Activated T-cell treated with anti-CD3 and anti-CD28 coated beads for 4 hours (primary cell): ENCODE measurements at regions not wholly inside any gene's neighbourhood (a gene's known extent, or its start where the extent isn't known, plus 50 kb on each side); places are given as distances from the start of the nearest gene placed in this dataset.

Source experiments
- DNase-seq: peaks from one replicate; pipeline ENCODE4 v3.0.0-alpha.2; 2020

DNA sequence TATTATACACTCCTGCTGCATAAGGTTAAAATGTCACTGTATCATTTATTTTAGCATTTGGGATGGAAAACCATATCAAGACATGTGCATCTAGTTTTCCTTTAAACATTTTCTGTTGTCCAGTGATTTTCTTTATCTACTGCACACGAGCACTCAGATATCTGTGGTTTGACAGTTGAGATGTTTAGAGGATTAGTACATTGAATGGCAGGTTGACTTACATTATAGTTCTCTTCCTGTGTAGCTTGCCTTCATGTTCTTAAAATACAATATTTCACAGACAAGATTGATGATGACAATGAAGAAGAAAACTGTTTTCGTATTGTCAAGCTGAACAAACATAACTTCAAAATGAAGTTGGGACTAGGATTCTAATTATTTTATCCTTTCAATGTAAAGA, 2378.4 kb upstream of the WWC1 start:
- no peak for DNase-seq

DNA sequence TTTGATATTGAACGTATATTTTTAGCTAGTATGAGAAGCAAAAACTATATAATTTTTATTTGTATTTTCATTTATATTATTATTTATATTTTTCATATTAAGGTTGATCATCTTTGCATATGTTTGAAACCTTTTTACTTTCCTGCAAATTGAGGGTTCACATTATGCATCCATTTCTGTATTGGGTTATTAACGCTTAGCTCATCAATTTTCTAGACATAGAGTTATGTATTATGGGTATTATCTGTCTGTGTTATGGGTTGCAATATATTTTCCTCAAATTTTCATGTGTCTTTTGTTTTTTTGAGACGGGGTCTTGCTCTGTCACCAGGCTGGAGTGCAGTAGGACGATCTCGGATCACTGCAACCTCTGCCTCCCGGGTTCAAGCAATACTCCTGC, 2377.0 kb upstream of the WWC1 start:
- no peak for DNase-seq

DNA sequence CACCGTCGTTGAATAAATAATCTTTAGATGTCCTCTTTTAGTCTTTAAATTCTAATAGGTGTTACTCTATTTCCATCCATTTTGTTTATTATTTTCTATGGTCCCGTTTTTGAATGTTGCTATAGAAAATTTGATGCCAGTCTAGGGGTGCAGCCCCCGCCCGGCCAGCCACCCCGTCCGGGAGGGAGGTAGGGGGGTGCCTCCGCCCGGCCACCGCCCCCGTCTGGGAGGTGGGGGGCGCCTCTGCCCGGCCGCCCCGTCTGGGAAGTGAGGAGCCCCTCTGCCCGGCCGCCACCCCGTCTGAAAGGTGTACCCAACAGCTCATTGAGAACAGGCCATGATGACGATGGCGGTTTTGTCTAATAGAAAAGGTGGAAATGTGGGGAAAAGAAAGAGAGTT, 2372.2 kb upstream of the WWC1 start:
- DNase-seq, result no peak

DNA sequence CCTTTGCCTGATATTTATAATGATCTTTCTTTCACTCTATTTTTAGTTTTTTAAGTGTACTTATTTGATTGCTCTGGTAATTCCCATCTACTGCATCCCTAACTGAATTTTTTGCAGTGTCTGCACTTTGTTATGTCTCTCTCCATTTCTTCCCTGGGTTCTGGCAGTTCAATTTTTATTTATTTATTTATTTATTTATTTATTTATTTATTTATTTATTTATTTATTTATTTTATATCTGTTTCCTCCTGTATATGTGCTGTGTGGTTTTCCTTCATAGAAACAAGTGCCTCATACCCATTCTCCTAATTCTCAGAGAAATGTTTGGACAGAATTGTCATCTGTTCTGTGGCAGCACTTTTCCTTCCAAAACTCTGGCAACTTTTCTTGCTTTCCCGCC, 2370.8 kb upstream of the WWC1 start:
- no peak for DNase-seq

DNA sequence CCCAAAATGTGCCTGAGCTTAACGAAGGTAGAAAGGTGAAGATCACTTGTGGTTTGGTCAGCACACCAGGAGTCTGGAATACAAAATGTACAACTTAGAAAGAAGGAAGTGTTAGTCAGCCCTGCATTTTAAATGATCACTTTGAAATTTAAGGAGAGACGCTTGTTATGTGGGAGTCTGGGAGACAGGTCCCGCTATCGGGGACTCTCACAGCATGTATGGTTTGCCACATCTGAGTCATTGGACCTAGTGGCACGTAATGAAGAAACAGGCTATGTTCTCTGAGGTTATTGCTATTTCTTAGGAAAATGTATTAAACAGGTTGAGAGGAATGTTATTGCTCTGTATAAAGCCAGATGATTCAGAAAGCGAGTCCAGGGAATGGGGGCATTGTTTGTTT, 2362.5 kb upstream of the WWC1 start:
- no peak for DNase-seq

DNA sequence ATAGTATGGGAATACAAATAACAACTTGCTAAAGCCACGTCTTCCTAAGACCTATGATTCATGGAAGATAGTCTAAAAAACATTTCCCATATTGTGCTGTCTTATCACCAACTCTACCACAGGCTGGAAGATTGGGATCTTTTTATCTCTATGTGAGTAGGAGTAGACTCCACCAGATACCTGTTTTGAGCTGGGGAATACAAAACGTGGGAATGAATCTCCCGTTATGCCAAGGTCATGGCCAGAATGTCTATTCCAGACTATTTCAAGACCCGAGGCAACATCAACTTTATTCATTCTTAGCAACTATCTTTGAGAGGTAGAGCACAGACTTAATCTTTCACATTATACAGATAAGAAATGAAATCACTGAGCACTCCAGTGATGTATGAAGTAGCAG, 2350.9 kb upstream of the WWC1 start:
- no peak for DNase-seq

DNA sequence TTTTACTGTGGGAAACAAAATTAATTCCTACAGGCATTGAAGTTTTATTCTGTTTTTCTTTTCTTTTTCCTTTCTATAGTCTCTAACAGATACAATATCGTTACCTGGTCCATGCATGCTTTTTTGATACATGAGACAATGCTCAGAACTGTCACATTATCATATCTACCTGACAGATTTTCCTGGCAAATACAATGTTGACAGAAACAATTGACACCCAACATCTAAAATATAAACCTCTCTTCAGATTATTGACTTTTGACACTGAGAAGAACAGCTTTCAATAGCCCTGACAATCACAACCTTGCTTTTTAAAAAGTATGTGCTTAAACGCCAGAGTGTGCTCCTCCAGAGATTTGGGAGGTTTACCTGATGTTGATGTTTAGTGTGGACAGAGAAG, 2334.6 kb upstream of the WWC1 start:
- no peak for DNase-seq

DNA sequence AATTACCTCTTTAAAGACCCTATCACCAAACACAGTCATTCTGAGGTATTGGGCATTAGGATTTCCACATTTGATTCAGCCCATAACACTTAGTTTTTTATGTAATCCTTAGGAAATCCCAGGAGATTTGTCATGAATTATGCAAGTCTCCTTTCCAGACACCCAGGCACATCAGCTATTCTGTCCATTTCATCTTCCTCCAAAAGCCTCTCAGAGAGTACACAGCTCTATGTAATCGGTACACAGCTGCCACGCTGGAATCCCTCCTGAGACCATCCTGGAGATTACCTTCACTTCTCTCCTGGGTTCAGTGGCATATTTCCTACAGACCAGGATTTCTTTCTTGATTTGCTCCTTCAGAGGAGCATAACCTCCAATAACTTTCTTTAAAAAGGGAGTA, 2309.8 kb upstream of the WWC1 start:
- no peak for DNase-seq

DNA sequence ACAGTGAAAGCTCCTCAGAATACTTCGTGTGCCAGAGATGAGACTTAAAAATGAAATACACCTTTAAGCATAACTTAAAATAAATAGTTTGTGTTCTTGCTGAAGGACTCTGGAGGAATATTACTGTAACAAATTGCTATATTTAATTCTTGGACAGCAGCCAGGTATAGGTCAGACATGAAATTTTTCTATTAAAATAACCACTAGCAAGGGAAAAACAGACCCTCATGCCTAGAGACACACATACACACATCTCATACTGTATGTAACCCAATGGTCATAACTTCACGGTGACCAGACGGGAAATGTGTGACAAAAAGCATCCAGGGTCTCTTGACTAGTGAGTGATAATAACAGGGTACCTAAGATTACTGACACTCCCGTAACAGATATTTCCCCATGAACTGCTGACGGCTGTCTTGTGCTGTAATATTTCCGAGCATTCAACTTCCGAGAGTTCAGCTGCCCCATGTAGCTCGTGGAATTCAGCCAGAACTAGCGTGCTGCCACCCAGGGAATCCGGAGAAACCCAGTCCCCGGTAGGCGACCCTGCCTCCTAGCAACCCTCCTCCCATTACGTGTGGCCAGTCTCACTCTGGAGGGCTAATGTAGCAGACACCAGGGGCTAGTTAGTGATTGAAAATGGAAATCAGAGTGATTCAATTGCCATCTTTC, 2295.1 kb upstream of the WWC1 start:
- DNase-seq, result no peak

DNA sequence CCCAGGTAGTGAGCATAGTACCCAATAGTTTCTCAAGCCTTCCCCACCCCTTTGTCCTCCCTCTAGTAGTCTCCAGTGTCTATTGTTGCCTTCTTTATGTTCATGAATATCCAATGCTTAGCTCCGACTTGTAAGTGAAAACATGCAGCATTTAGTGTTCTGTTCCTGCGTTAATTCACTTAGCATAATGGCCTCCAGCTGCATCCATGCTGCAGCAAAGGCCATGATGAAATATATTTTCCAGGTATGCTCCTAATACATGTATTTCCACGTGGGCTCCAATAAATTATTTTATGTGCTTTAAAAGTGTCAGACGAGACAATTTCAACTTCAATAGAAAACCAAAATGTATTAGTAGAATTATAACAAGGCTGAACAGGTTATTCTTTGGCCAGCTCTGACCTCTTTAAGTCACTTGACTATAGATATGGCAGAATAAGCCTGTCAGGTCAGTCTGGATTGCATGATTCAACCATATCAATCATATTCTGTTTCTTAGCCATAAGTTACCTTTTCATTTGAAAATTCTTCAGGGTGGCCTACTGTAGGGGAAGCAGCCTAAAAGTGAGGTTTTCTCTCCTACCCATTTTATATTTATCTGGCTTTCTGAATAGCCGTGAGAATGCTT, 2291.6 kb upstream of the WWC1 start:
- no peak for DNase-seq

DNA sequence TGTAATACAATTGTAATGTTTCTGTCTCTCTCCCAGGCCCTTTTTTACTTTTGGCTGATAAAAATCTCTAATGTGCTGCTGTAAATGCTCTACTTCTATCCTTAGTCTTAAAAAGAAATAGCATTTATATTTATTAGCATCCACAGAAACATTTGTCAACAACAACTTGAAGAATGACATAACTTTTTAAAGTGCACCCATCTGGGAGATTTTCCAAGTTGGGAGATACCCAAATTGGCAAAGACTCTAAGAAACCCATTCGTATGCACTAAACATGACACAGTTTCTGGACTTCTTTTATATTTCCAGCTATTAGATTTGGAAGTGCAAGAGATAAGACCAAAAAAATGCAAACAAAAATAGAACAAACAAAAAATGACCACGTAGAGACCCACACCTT, 2287.4 kb upstream of the WWC1 start:
- no peak for DNase-seq

DNA sequence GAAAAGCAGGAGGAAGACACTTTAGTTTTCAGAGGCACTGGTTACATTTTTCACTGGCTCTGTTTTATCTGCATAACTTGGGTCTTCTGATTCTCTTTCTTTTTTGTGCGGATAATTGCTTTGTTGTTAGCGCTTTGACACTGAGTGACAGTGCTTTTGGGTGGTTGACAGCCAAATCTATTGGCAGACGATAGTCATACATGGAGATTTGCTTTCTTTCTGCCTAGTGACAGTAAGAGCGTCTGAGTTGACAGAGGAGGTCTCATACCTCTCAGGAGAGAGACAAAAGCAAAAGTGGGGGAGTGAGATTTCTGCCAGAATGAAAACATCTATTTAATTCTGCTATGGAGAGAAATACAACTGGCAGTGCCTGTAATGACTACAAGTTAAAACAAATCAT, 2278.0 kb upstream of the WWC1 start:
- no peak for DNase-seq

DNA sequence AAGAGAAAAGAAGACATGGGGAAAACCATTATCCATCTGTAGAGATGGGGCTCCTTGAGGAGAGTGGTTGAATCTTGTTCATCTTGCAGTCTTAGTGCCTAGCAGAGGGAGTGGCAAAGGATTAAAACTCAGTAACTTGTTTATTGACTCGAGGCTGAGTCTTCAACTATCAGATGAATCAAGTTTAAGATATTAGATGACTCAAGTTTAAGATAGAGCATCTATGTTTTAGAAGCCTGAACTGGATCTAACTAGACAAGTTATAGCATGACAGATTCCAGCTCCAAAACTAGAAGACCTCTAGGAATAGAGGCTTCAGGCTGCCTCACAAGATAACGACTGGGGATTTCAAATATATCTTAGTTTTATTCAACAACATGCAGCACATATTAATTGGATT, 2277.2 kb upstream of the WWC1 start:
- no peak for DNase-seq

DNA sequence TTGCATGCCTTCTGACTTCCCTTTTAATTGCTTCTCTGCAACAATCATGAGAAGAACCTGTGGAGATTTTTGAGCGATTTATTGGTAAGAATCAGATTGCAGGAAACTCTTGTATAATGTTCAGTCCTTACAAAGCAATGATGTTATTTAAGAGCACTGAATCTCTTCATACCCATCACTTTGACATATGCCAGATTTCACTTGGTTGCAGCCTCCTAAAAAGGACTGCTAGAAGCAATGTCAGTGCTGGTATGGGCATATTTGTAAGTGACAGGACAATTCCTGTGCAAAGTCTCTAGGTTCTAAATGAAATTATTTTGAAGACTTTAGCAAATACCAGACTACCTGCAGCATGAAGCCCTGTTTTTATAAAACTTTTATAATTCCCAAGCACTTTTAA, 2272.7 kb upstream of the WWC1 start:
- DNase-seq, result no peak

DNA sequence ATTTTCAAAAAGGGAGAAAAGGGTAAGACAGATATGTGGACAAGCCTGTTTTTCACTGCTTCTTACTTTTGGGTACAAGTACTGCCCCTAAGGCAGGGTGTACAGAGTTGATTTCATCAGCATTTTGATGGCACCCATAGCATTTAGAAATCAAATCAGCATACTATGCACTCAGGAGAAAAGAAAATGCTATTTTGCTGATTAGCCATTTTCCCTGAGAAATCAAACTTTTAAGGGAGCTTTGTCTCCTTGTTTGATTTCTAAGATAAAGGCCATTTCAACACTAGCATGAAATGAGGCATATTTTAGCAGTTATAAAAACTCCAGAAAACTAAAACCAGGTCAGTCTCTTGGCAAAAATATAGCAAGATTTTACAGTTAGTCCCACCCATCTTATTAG, 2269.4 kb upstream of the WWC1 start:
- no peak for DNase-seq

DNA sequence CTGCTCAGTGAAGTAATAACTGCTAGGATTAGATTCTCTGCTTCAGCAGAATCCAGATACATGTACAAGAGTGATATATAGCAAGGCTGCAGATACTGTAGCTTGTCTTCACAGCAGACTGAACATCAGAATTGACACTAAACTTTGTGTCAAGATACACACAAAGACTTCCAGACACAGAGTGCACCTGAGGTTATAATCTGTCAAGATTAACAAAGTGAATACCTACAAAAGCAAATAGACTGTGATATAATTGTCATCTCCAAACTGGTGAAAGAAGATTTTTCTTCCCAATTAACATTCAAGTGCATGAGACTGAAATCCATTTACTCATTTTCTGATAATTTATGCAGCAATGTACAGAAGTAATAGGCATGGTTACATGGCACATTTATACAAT, 2266.5 kb upstream of the WWC1 start:
- no peak for DNase-seq

DNA sequence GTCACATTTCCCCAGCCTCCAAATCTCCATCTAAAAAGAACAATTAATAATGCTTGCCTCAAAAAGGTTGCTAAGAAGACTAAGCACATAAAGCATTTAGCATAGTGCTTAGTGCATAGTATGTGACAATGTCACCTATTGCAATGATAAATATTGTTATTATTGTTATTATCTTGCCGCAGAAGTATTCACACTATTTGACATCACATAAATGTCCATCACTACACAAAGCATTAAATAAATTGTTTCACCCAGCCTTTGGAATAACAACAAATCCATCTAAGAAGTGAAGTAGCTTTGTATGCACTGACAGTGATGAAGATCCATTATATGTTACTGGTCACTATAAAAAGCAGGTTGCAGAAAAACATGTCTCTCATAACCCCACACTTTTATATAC, 2263.9 kb upstream of the WWC1 start:
- no peak for DNase-seq

DNA sequence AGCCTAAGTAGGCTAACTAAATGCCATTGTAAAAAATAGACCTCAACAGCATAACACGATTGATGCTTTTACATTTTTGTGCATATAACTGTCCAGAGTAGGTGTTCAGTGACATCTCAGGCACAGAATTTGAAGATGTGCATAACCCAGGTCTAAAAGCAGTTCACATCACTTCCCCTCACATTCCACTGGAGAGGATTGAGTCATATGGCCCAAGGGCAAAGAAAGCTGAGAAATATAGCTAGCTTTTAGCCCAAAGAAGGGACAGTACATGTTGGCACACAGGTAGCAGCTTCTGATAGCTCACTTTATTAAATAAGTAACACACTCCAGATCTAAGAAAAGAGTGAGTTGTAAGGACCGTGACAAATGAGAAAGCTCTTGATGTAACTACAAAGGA, 2259.5 kb upstream of the WWC1 start:
- no peak for DNase-seq

DNA sequence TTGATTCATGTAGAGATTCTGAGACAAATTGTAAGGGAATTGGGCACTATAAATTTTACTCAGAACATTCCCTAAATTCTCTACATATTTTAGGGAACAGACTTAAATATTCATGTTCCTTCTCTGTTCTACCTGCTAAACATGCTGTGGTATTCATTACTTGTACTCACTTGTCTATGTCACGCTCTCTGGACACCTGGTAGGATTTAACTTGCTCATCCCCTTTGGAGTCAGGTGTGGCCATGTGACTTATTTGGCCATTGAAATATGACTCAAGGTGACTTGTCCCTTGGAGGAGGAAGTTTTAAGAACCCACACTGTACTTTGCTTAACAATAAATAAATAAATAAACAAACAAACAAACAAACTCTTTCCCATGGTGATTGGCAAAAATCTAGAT, 2258.8 kb upstream of the WWC1 start:
- no peak for DNase-seq

DNA sequence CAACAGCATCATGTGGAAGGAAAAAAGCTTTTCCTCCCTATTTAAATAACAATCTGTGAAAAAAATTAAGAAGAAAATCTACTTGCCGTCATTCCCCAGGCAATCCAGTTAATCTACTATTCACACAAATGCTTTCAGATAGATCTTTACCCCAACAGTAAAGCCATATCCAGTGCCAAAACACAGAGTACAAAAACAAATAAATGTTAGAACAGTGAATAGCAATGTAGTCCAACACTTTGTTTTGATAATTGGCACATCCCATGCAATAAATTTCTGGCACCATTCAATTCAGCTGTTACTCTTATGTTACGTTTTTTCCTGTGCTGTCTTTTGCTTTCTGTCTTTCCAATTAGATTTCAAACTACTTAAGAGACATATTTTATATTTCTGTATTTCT, 2245.5 kb upstream of the WWC1 start:
- no peak for DNase-seq

DNA sequence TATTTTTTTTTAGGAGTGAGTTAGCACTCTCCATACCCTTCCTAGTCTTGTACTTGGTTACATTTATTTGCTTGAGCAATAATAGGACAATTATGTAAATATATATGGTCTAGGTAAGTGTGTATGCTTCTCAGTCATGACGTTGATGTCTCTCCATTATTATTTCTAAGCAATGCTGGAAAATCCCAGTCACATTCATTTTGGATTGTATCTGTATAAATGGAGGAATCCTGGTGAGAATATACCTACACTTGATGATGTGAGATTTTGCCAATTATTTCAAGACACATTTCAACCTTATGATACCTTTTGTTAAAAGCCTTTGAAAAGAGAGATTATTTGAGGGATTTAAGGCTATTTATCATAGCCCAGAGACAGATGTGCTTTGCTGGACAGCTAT, 2244.5 kb upstream of the WWC1 start:
- DNase-seq, result no peak

DNA sequence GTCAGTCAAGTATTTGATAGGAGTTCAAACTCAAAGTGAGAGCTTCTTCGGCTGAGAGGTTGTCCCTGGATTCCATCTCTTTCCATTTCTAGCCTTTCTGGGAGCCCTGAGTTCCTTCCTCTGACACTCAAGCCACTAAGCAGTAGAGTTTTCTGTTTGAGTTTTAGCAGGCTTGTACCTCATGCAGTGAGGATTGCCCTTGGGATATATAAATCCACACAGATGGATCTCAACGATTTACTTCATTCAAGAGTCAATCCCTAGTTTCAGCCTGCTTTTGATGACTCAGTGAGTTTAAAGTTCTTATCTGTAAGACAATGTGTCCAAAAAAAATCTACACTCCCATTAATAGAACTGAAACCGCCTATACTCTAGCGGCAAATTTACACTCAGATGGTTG, 2240.9 kb upstream of the WWC1 start:
- DNase-seq, result no peak

DNA sequence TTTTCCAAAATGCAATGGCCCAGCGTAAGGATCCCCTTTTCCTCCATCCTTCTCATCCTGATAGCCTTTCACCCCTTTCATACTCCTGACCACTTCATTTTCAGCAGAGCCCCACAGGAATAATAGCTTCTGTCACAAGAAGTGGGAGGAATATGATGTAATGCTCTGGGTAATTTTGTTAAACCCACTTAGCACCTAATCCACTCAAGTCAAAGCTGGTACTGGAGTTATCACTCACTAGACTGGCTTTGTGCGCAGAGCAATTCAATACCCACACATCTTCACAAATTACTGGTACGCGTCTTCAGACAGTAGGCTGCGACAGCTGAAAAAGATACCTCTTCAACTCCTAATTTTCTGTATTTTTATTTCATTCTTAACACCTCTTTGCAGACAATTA, 2232.8 kb upstream of the WWC1 start:
- DNase-seq, result no peak

DNA sequence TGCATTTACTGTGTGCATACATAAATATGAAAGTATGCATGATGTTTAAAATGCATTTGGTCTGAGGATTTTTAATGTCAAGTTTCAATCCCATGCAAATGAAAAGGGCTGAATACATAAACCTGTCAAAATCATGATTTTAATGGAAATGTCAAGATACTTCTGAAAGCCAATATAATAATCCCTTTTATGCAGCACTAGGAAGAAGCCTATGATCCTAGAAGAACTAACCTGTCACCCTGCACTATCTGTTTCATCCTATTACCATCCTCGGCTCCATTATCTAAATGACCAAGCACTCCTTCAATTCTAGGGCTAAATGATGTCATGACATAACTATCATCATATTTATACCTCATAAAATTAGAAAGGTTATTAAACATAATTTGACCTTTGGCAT, 2229.4 kb upstream of the WWC1 start:
- no peak for DNase-seq

DNA sequence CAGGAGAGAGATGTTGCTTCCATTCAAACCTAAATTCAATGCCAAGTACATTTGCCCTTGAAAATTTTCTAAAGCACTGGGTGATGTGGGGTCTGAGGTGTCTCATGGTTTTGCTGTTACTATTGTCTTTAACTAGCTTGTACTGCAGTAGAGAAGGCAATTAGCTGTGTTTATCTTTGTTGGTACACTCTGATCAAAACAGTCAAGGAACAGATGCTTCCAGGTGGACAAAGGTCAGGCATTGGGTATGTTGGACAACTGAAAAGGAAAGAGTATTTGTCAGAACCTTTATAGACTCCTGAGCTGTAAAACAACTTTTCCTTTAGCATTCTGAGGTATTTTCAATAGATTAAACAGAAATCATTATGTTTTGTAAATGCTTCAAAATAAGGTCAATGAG, 2228.7 kb upstream of the WWC1 start:
- no peak for DNase-seq

DNA sequence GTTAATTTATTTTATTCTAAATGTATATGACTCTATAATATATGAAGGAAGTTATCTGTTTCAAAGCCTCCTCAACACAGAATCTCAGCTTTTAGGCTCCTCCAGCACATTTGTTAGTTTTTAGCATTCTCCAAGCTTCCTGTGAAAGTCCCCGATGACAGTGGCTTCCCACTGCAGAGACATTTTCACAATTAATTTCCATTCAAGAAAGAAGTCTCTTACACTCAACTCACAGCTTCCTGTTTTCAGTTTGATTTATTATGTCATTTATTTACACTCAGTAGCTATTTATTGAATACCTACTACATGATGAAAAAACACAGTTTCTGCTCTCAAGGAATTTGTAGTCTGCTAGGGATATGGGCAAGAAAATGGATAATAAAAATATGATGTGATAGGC, 2228.2 kb upstream of the WWC1 start:
- DNase-seq, result no peak
